CD4-positive, alpha-beta T cell treated with Interferon alpha-2 for 1 hour (primary cell): ENCODE measurements at regions not wholly inside any gene's neighbourhood (a gene's known extent, or its start where the extent isn't known, plus 50 kb on each side); places are given as distances from the start of the nearest gene placed in this dataset.
"Not testable (repeated sequence)": the region's sequence is repeated elsewhere in the genome, so short reads cannot be mapped to it uniquely, and the experiment has no call there.

Source experiments
- DNase-seq, 2 donors: peaks; one replicate each; pipeline ENCODE4 v3.0.0-alpha.2; 2020 to 2022

DNA sequence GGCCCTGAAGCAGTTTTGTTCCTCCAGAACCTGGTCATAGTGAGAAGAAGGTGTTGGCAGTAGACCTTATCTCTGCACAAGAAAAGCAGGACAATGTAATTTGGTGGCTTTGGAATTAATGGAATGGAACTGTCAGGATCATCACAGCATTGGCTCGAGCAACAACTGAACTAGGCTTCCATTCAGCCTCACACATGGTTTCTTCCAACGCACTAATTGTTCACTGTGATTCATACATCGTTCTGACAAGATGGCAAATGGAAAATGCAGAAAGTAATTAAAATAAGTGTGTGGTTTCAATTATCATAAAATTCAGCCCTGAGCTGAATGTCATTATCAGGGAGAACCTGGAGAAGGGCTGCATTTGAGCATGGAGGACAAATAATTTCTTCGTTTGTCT, 80.6 kb downstream of the MFSD1 start:
- DNase-seq, result no peak

- DNase-seq, result no peak
Observed at GRCh38 chr3:158896729-158897128, 94.9 kb downstream of the MFSD1 start.

DNA sequence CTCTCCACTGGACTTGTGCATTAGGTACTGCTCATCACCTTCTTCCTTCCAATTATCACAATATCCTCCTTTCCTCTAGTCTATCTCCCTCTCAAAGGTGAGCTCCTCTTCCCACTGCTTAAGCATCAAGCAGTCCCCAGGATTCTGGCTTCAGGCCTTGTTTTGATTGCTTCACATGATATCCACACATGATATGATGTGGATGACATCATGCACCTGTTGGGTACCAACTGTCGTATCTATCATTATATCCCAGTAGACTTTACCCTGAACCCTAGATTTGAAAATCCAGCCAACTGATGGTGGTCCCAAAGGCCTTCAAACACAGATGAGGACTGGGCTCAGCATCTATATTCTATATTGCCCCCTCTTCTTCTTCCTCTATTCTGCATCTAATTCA, 104.9 kb downstream of the MFSD1 start:
- DNase-seq, result no peak

- no peak for DNase-seq
Observed at GRCh38 chr3:158908187-158908734, 106.4 kb downstream of the MFSD1 start.

DNA sequence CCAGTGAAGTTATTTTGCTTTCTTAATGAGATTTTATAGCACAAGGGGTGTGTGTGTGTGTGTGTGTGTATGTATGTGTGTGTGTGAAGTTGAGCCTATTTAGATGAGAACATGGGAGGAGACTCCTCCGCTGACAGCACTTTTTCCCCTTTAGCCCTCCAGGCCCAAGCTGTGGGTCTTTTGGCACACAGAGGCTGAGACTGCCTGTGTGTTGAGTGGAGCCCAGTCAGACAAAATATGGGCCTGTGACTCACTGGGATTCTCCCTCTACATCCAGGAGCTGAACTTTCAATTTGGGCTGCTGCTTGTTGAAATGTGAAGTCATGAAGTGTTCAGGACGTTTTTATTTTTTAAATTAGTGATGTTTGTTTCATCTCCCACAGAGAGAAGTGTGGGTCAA, 108.0 kb downstream of the MFSD1 start:
- DNase-seq, result no peak

DNA sequence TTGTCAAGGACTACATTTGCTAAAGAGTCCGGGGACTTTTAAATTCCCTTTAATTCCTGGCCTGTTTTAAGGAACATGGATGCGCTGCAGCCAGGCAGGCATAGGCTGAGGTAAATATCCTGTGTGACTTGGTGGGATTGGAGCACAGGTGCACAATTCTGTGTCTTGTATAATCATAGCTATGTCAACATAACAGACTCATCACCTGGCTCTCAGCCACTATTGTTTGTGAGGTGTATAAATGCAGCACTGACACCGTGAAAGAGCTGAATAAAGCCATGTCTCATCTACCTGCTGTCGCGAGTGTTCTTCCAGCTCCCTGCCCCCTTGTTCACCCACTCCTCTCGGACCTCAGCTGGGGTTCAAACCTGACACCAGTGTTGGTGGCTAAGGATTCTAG, 109.7 kb downstream of the MFSD1 start:
- no peak for DNase-seq

DNA sequence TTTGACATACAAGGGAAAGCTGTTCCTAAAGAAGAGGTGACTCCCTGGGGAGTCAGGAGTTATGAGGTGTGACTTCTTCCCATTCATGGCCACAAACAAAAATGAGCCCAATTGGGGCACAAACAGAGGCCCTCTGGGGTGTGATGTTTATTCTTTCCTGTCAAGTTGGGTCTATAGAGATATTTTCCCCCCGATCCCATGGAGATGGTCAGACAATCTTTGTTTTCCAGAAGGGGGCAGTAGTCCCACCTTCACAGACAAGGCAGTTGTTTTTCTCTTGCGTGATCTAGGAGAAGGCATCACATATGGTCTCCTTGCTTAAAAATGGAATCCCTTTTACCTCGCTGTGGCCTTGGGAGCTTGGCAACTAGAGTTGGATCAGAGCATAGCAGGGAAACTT, 110.3 kb downstream of the MFSD1 start:
- no peak for DNase-seq

GRCh38 chr3:158912621-158913020, 110.8 kb downstream of the MFSD1 start:
- DNase-seq, result no peak

GRCh38 chr3:158916111-158916510, 114.3 kb downstream of the MFSD1 start:
- DNase-seq, result no peak

DNA sequence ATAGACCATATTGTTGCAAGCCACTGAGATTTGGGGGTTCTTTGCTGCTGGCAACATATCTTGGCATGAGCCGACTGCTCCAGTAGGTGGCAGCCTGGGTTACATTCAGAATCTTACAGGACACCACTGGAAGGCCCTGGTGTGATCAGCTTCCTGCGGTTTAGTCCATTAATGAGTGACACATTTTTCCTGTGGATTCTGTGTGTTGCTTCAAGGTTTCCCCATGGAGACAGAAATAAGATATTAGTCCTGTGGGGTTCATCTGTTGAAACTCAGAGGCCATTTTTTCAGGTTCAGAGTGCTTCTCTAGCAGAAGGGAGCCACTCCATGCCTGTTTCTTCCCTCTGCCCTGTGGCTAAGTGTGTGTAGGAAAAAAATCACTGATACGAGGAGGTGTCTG, 116.2 kb downstream of the MFSD1 start:
- DNase-seq, result peak in 1 of 2 donors; percentile 4

- no peak for DNase-seq
Observed at GRCh38 chr3:158918451-158918850, 116.6 kb downstream of the MFSD1 start.

DNA sequence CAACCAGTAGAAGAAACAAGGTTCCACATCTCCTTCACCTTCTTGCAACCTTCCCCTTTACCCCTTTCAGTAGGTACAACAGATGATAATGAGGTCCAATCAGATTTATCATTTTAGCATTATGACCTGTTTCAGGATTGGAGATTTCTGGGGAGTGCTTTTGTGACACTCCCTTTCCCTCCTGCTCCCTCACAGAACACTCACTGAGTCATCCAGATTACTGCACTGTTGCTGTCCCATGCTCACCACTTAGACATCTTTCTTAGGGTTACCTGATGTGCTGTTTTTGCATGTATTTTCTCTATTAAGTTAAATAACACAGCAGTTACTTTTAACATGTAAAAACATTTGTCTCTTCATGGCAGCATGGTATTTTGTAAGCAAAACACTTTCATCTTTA, 118.5 kb downstream of the MFSD1 start:
- no peak for DNase-seq

DNA sequence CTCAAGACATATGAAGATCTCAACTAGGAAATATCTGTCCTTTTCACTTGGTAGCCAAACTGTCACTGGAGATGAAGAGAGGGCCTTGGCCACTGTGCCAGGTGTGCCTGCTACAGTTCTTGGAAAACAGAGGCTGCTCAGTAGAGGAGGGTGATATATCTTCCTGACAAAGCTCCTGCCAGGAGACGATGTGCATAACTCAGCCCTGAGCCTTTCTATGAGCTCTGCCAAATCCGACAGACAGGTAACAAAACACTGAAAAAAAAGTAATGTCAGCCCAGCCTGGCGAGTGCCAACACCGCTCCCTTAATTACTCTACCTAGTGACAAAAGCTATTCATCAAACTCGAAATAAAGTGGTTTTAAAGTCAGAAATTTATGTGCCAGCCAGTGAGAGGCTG, 123.2 kb downstream of the MFSD1 start:
- DNase-seq, result no peak

GRCh38 chr3:158925828-158926494, 124.1 kb downstream of the MFSD1 start:
- no peak for DNase-seq

GRCh38 chr3:158935846-158936245, 134.0 kb downstream of the MFSD1 start:
- DNase-seq, result no peak

DNA sequence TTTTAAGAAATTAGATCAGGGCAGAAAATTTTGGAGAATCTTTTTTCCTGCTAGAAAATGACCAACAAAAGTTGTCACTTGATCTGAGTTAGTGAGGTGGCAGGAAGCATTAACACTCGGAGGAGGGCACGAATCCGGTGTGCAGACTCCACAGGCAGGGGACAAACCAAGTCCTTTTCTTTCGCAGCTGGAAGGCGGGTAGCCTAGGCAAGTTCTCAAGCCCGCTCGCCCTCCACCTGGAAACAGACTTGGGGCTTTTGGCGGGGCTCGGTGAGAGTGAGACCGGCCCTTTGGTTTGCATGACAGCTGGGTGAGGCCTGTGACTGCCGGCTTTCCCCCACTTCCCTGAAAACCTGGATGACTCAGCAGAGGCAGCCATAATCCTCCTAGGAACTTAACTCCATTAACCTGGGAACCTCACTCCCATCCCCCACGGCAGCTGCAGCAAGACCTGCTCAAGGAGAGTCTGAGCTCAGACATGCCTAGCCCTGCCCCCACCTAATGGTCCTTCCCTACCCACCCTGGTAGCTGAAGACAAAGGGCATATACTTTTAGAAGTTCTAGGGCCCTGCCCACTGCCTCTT, 134.8 kb downstream of the MFSD1 start:
- DNase-seq, result no peak

DNA sequence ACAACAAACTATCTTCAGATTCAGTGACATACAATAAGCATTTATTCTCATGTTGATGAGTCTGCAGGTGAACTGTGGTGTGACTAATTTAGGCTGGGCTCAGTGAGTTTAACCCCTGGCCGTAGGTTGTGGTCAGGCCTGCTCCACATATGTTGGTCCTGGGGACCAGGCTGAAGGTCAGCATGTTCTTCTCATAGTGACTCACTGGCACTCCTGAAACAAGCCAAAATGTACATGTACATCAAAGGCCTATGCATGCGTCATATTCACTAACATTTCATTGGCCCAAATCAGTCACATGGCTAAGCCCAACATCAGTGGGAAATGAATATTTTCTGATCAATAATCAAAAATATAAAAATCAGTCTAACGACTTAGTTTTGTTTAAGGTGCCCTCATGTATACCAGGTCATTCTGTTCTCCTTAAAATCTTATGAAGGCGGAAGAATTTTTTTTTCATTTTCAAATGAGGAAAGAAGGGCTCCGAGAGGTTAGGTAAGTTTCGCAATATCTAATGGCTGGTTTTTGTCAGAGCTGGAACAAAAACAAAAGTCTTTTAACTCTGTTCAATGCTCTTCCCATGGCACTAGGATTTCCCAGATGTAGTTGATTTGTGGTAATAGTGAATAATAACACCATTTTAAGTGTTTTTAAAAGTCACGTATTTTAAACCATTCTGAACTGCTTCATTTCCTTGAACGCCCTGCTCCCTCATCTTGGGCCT, 148.5 kb downstream of the MFSD1 start:
- no peak for DNase-seq

- no peak for DNase-seq
Observed at GRCh38 chr3:158953131-158953530, 151.3 kb downstream of the MFSD1 start.

GRCh38 chr3:158954420-158954819, 152.6 kb downstream of the MFSD1 start:
- no peak for DNase-seq

- not testable (repeated sequence) for DNase-seq
Observed at GRCh38 chr3:158957777-158958176, 155.9 kb downstream of the MFSD1 start.

- DNase-seq, result no peak
Observed at GRCh38 chr3:158958873-158959272, 157.0 kb downstream of the MFSD1 start.

DNA sequence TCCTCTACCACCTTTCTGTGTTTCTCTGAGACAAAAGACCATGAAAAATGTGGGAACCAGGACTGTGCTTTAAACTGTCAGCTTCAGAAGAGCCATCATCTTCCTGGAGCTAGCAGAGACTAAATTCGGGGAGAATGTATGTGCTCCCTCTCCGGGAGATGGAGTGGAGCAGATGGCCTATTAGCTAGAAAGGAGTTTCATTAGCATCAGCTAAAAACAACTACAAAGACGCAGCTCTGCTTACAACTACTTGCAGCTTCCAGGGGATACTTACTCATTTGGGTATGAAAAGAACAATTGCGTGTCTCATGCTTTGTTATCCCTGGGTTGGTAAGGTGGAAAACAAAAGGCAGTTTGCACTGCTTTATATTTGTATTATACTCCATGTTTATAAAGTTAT, 159.6 kb downstream of the MFSD1 start:
- DNase-seq, result no peak

GRCh38 chr3:158961911-158962310, 160.1 kb downstream of the MFSD1 start:
- no peak for DNase-seq

GRCh38 chr3:158970006-158970405, 168.2 kb downstream of the MFSD1 start:
- DNase-seq, result no peak
